ENCODE measurements at regions not wholly inside any gene's neighbourhood (a gene's known extent, or its start where the extent isn't known, plus 50 kb on each side); places are given as distances from the start of the nearest gene placed in this dataset.
A peak's percentile ranks its signal among the peaks of the same experiment; 100 is the strongest.

- TF ChIP-seq POLR2A (IDR thresholded peaks at IDR 0.05) (no peak), CTCF (IDR thresholded peaks at IDR 0.05) (peak in 4 of 6 experiments; percentile 6 to 30 (median 12))
Observed at GRCh38 chr7:106978425-106979420, 65.8 kb upstream of the PRKAR2B start.

All from adrenal gland (tissue), 5 donors.